NCI-H146 treated with DMSO at 0.1 percent for 48 hours (cell line): ENCODE measurements at regions not wholly inside any gene's neighbourhood (a gene's known extent, or its start where the extent isn't known, plus 50 kb on each side); places are given as distances from the start of the nearest gene placed in this dataset.

Source experiments
- DNase-seq: peaks from one replicate; lab custom pipeline; 2025; ENCODE audit not compliant: unreplicated experiment; lab: John Stamatoyannopoulos, UW

GRCh38 chr1:177793900-177794299, 176.0 kb downstream of the SEC16B start:
- no peak for DNase-seq

GRCh38 chr1:177790566-177790965, 179.3 kb downstream of the SEC16B start:
- no peak for DNase-seq

- no peak for DNase-seq
These were observed 179.9 kb downstream of the SEC16B start for GRCh38 chr1:177789956-177790355.

GRCh38 chr1:177786176-177786745, 183.6 kb downstream of the SEC16B start:
- no peak for DNase-seq

GRCh38 chr1:177784936-177785335, 184.9 kb downstream of the SEC16B start:
- no peak for DNase-seq

- DNase-seq = no peak
These were observed 185.4 kb downstream of the SEC16B start for GRCh38 chr1:177784409-177784808.

GRCh38 chr1:177783051-177783450, 186.8 kb downstream of the SEC16B start:
- no peak for DNase-seq

GRCh38 chr1:177780096-177780700, 189.7 kb downstream of the SEC16B start:
- no peak for DNase-seq

- no peak for DNase-seq
These were observed 190.5 kb downstream of the SEC16B start for GRCh38 chr1:177779166-177779965.

- DNase-seq = no peak
These were observed 193.9 kb downstream of the SEC16B start for GRCh38 chr1:177775924-177776323.

GRCh38 chr1:177772386-177772960, 197.4 kb downstream of the SEC16B start:
- DNase-seq = no peak

- no peak for DNase-seq
These were observed 198.2 kb downstream of the SEC16B start for GRCh38 chr1:177771688-177772087.

GRCh38 chr1:177770096-177770495, 199.8 kb downstream of the SEC16B start:
- DNase-seq = no peak

GRCh38 chr1:177755851-177756560, 213.9 kb downstream of the SEC16B start:
- DNase-seq = no peak

GRCh38 chr1:177754603-177755002, 215.3 kb downstream of the SEC16B start:
- DNase-seq = no peak

GRCh38 chr1:177753655-177754054, 216.2 kb downstream of the SEC16B start:
- no peak for DNase-seq

- DNase-seq = no peak
These were observed 221.6 kb downstream of the SEC16B start for GRCh38 chr1:177748080-177748801.

GRCh38 chr1:177746155-177746554, 223.7 kb downstream of the SEC16B start:
- no peak for DNase-seq

- no peak for DNase-seq
These were observed 225.0 kb downstream of the SEC16B start for GRCh38 chr1:177744906-177745305.

GRCh38 chr1:177741476-177741875, 228.4 kb downstream of the SEC16B start:
- no peak for DNase-seq

GRCh38 chr1:177739780-177740179, 230.1 kb downstream of the SEC16B start:
- DNase-seq = no peak
